GM13976 (cell line): ENCODE measurements at regions not wholly inside any gene's neighbourhood (a gene's known extent, or its start where the extent isn't known, plus 50 kb on each side); places are given as distances from the start of the nearest gene placed in this dataset.
"Not testable (repeated sequence)": the region's sequence is repeated elsewhere in the genome, so short reads cannot be mapped to it uniquely, and the experiment has no call there.

Experiments used
- DNase-seq: peaks from one replicate; pipeline ENCODE4 v3.0.0; 2012; ENCODE audit warnings: low spot score
- CTCF ChIP-seq: IDR thresholded peaks from 2 replicates; pipeline ENCODE4 v1.5.1; 2012; ENCODE audit warnings: borderline replicate concordance, mild to moderate bottlenecking; ENCODE audit not compliant: insufficient read depth; ENCODE audit errors: extremely low read depth, missing control alignments, control extremely low read depth
- in situ Hi-C: fragments of 300-500 bp; cut with MboI; formaldehyde crosslinking; loops from one replicate; pipeline ENCODE4 v1.12.0; 2022; ENCODE audit warnings: low sequenced_read_pairs, mixed read lengths, inconsistent platforms; ENCODE audit not compliant: unreplicated experiment

- no peak for DNase-seq
- no peak for TF ChIP-seq CTCF
- in situ Hi-C loops, result no loop called here
Observed at GRCh38 chr9:103304797-103305196, 309.7 kb downstream of the CYLC2 start.

GRCh38 chr9:103319979-103320378 is 324.8 kb downstream of the CYLC2 start:
- TF ChIP-seq CTCF, result no peak
- in situ Hi-C loops, result no loop called here
- DNase-seq, result no peak

GRCh38 chr9:103323699-103324098 is 328.6 kb downstream of the CYLC2 start:
- in situ Hi-C loops, result no loop called here
- no peak for DNase-seq
- TF ChIP-seq CTCF, result no peak

GRCh38 chr9:103335461-103335860 is 340.3 kb downstream of the CYLC2 start:
- in situ Hi-C loops, result no loop called here
- no peak for TF ChIP-seq CTCF
- no peak for DNase-seq

- in situ Hi-C loops, result no loop called here
- TF ChIP-seq CTCF, result no peak
- no peak for DNase-seq
Observed at GRCh38 chr9:103355000-103355399, 359.9 kb downstream of the CYLC2 start.

- in situ Hi-C loops, DNase-seq: not testable (repeated sequence)
Observed at GRCh38 chr9:103357980-103358379, 362.8 kb downstream of the CYLC2 start.

GRCh38 chr9:103361906-103362305 is 366.8 kb downstream of the CYLC2 start:
- TF ChIP-seq CTCF, result no peak
- in situ Hi-C loops, result no loop called here
- DNase-seq, result no peak
